ENCODE measurements at regions not wholly inside any gene's neighbourhood (a gene's known extent, or its start where the extent isn't known, plus 50 kb on each side); places are given as distances from the start of the nearest gene placed in this dataset.

- H3K4me3 ChIP-seq (ENCODE audit: low read depth, low read length) = no peak overlapping the region
- in situ Hi-C loops (cut with HindIII; ENCODE audit: low sequenced_read_pairs) = no loop called here
- TF ChIP-seq, protein P1, sequence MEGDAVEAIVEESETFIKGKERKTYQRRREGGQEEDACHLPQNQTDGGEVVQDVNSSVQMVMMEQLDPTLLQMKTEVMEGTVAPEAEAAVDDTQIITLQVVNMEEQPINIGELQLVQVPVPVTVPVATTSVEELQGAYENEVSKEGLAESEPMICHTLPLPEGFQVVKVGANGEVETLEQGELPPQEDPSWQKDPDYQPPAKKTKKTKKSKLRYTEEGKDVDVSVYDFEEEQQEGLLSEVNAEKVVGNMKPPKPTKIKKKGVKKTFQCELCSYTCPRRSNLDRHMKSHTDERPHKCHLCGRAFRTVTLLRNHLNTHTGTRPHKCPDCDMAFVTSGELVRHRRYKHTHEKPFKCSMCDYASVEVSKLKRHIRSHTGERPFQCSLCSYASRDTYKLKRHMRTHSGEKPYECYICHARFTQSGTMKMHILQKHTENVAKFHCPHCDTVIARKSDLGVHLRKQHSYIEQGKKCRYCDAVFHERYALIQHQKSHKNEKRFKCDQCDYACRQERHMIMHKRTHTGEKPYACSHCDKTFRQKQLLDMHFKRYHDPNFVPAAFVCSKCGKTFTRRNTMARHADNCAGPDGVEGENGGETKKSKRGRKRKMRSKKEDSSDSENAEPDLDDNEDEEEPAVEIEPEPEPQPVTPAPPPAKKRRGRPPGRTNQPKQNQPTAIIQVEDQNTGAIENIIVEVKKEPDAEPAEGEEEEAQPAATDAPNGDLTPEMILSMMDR (IDR thresholded peaks at IDR 0.05; ENCODE audit: low read depth, low read length, missing control alignments) = peak; percentile 63
- peak; percentile 3 for DNase-seq (ENCODE audit: low read depth)
These were observed 836.1 kb upstream of the ADAMTS5 start for GRCh38 chr21:27802816-27803475.

DNA sequence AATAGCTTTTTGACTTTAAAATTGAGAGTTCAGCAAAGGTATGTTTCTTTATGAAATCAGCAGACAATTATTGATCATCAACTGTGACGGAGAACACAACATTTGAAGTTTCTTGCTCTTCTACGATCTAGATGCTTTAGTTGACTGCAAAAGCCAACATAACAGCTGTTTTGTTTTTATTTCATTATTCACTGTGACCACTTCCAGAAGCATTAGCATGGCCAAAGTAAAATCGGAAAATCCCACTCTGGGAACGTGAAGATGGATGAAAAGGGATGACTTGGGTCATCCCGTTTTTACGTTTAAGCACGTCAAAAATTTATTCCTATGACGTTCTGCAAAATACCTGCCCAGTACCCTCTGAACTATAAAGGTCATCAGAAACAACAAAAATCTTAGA, 833.0 kb upstream of the ADAMTS5 start:
- H3K4me3 ChIP-seq (ENCODE audit: low read depth, low read length) = no peak overlapping the region
- TF ChIP-seq, protein P1 (IDR thresholded peaks at IDR 0.05; ENCODE audit: low read depth, low read length, missing control alignments) = no peak
- in situ Hi-C loops (cut with HindIII; ENCODE audit: low sequenced_read_pairs) = no loop called here
- no peak for DNase-seq (ENCODE audit: low read depth)

- TF ChIP-seq, protein P1 (IDR thresholded peaks at IDR 0.05; ENCODE audit: low read depth, low read length, missing control alignments) = no peak
- in situ Hi-C loops (cut with HindIII; ENCODE audit: low sequenced_read_pairs) = no loop called here
- DNase-seq (ENCODE audit: low read depth) = peak; percentile 89
- H3K4me3 ChIP-seq (ENCODE audit: low read depth, low read length) = no peak overlapping the region
These were observed 829.2 kb upstream of the ADAMTS5 start for GRCh38 chr21:27796106-27796505.

- peak; percentile 38 for DNase-seq (ENCODE audit: low read depth)
- in situ Hi-C loops (cut with HindIII; ENCODE audit: low sequenced_read_pairs) = no loop called here
- H3K4me3 ChIP-seq (ENCODE audit: low read depth, low read length) = no peak overlapping the region
- TF ChIP-seq, protein P1 (IDR thresholded peaks at IDR 0.05; ENCODE audit: low read depth, low read length, missing control alignments) = no peak
These were observed 828.5 kb upstream of the ADAMTS5 start for GRCh38 chr21:27795418-27795817.

GRCh38 chr21:27793901-27794300, 827.0 kb upstream of the ADAMTS5 start:
- no peak for DNase-seq (ENCODE audit: low read depth)
- in situ Hi-C loops (cut with HindIII; ENCODE audit: low sequenced_read_pairs) = no loop called here
- TF ChIP-seq, protein P1 (IDR thresholded peaks at IDR 0.05; ENCODE audit: low read depth, low read length, missing control alignments) = no peak
- H3K4me3 ChIP-seq (ENCODE audit: low read depth, low read length) = no peak overlapping the region

- TF ChIP-seq, protein P1 (IDR thresholded peaks at IDR 0.05; ENCODE audit: low read depth, low read length, missing control alignments) = no peak
- in situ Hi-C loops (cut with HindIII; ENCODE audit: low sequenced_read_pairs) = no loop called here
- no peak for DNase-seq (ENCODE audit: low read depth)
- H3K4me3 ChIP-seq (ENCODE audit: low read depth, low read length) = no peak overlapping the region
These were observed 820.2 kb upstream of the ADAMTS5 start for GRCh38 chr21:27787046-27787445.

Measured in astrocyte of the cerebellum (primary cell).